HG02798 (cell line): ENCODE measurements at regions not wholly inside any gene's neighbourhood (a gene's known extent, or its start where the extent isn't known, plus 50 kb on each side); places are given as distances from the start of the nearest gene placed in this dataset.

ENCODE experiments used
- ATAC-seq: cut with Tn5 transposase; IDR thresholded peaks from one replicate; pipeline ENCODE4 v1.9.1; 2021; ENCODE audit warnings: mild to moderate bottlenecking; ENCODE audit not compliant: unreplicated experiment, poor library complexity

DNA sequence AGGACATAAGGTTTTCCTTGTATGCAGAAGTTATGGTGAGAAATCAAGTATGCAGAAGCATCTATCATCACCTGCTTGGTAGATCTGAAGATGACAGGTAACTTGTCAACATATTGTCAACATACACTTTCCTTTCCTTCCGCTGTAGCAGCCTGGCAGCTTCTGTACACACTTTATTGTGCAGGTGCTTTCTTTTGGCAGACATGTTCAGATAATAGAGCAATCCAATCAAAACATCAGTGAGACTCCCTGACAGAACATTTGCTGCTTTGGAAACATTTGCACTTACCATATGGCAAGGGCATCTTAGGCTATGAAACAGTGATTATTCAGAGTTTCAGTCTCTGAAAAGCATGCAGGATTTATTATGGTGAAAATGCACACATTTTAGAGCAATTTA lies 161.1 kb upstream of the CDH12 start:
- ATAC-seq, result no peak

- ATAC-seq, result no peak
Observed at GRCh38 chr5:23013395-23013998, 160.4 kb upstream of the CDH12 start.

DNA sequence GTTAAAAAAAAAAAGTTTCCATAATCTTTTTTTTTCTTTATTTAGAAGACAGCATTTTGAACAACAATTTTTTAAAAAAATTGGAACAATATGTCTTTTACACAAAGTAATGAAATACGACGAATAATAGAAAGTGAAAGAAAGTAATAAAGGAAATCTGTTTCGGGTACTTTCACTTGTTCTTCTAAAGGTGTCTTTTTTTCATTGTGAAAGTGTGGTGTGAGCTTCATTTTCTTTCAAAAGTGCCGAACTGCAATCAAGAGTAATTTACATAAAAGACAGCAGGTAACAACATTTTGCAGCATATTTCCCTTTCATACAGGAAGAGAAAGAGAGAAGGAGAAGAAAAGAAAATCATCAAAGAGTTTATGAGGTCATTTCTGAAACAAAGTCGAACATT lies 159.7 kb upstream of the CDH12 start:
- no peak for ATAC-seq

DNA sequence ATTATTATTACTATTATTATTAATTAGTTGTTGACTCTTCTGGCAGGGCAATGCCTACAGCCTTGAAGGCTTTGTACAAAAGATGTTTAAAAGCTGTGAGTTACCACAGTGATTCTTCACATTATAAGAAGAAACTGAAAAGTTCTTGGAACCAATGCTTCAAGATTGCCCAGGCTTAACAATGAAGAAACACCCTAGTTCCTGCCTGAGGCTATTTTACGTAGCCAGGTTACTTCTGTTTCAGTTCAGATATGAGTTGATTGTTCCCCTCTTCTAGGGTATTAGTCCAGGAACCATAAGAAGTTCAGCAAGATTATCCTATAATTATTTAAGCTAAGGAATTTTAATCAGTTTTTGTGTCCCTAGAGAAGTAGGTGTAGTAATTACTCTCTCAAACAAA lies 154.6 kb upstream of the CDH12 start:
- ATAC-seq, result no peak

- no peak for ATAC-seq
Observed at GRCh38 chr5:23007236-23007635, 154.1 kb upstream of the CDH12 start.

GRCh38 chr5:23001120-23001519 lies 148.0 kb upstream of the CDH12 start:
- ATAC-seq, result no peak

- ATAC-seq, result no peak
Observed at GRCh38 chr5:22998774-22999173, 145.6 kb upstream of the CDH12 start.

- no peak for ATAC-seq
Observed at GRCh38 chr5:22998362-22998761, 145.2 kb upstream of the CDH12 start.

DNA sequence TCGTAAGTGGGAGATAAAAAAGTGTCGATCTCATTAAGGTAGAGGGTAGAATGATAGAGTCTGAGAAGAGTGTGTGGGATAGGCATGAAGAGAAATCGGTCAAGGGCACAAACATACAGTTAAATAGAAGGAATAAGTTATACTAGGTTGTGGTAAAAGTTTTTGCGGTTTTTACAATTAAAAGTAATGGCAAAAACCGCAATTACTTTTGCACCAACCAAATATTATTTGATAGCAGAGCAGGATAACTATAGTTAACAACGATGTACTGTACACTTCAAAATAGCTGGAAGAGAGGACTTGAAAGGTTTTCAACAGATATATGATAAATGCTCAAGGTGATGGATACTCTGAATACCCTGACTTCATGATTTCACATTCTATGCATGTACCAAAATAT lies 135.8 kb upstream of the CDH12 start:
- no peak for ATAC-seq

DNA sequence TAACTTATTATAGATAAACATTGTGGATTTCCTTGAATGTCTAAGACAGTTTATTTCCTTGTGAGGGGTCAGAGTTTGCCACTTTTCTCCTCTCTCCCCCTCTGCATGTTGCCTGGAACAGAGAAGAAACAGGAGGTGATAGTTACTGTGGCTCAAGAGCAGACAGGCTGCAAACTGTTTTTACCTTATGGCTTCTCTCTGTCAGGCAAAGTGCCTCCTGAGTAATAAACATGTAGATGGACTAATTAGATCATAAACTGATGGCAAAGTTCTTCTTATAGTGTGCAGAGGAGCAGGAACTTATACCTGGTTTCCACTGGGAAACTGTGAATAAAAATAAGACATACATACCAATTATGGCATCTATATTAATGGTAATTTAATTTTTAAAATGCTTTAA lies 133.1 kb upstream of the CDH12 start:
- no peak for ATAC-seq

DNA sequence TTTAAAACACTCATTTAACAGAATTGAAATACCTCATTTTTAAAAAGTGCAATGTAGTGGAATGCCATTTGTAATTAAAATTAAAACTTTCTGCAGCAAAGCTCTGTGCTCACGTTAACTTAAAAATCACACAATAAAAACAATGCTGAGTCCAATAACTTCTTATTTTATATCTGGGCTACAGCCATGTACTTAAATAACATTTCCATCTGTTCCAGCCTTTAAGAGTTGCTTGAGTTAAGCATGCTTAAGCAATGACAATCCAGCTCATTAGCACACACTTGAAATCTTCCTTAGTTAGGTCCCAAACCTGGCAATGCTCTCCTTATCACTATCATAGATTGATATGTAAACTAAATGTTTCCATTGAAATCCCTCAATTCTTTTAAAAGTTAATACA lies 132.3 kb upstream of the CDH12 start:
- ATAC-seq, result no peak

GRCh38 chr5:22970956-22971618 lies 117.9 kb upstream of the CDH12 start:
- ATAC-seq, result no peak

- ATAC-seq, result no peak
Observed at GRCh38 chr5:22970491-22970890, 117.3 kb upstream of the CDH12 start.

DNA sequence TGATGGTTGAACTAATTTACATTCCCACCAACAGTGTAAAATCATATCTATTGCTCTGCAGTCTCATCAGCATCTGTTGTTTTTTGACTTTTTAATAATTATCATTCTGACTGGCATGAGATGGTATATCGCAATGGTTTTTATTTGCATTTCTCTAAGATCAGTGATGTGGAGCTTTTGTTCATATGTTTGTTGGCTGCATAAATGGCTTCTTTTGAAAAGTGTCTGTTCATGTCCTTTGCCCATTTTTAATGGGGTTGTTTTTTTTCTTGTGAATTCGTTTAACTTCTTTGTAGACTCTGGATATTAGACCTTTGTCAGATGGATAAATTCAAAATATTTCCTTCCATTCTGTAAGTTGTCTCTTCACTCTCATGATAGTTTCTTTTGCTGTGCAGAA lies 115.2 kb upstream of the CDH12 start:
- no peak for ATAC-seq

DNA sequence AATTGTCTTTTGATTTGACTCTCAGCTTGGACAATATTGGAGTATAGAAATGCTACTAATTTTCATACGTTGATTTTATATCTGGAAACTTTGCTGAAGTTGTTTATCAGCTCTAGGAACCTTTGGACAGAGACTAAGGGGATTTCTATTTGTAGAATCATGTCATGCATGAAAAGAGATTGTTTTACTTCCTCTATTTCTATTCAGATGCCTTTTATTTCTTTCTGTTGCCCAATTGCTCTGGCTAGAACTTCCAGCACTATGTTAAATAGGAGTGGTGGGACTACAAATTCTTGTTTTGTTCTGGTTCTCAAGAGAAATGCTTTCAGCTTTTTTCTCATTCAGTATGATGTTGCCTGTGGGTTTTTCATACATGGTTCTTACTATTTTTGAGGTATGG lies 112.8 kb upstream of the CDH12 start:
- no peak for ATAC-seq

DNA sequence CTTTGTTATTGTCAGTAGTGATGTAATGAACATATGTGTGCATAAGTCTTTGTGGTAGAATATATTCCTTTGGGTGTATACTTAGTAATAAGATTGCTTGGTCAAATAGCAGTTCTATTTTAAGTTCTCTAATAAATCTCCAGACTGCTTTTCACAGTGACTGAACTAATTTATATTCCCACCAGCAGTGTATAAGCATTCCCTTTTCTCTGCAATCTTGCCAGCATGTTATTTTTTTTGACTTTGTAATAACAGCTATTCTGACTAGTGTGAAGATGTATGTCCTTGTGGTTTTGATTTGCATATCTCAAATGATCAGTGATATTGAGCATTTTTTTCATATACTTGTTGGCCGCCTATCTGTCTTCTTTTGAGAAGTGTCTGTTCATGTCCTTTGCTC lies 111.5 kb upstream of the CDH12 start:
- ATAC-seq, result no peak

DNA sequence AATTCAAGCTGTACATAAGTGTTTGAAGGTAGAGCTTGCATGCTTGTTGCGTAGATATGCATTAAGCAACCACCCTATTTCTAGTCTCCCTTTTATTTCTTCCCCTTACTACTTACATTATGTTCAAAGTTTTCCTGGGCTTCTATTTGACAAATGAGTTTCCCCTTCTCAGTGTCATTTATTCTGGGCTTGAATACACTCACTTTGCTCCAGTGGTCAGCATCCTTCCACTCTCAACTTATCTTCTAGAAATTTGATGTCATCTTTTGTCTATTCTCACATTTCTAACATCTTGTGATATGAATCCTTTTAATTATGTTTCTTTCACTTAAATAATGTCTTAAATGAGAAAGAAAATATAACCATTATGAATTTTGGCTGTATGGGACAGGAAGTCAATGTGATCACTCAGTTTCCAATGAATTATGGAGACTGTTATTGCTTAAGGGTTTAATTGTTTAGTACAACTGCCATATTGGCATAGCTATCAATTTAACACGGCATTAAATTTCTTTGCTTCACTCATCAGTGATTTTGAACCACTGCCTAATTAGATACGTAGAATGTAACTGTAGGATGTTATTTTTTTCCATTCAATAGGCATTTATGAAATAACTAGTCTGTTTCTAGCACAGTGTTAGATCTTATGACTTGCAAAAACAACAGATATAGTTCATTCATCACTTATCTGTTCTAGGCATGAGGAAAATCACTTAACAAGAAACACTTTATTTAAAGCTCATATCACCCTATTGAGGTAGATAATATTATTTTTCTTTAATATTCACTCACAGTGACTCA lies 105.5 kb upstream of the CDH12 start:
- ATAC-seq, result no peak

- ATAC-seq, result no peak
Observed at GRCh38 chr5:22947921-22948320, 94.8 kb upstream of the CDH12 start.

DNA sequence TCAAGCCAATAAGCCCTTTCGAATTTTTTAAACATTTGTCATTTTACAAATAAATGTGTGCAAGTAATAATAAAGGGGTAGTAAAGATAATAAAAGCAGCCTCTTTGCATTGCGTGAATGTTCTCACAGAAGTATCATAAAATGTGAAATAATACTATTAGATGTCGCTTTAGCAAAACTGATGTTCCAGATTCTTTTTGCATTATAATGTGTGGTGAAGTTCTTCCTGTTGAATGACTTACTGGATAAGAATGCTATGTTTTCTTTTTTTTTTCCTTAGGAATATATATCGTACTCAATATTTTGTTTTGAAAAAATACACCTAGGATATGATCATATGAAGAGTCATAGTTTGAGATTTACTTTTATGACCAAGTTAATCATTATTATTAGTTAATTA lies 85.2 kb upstream of the CDH12 start:
- ATAC-seq, result no peak

DNA sequence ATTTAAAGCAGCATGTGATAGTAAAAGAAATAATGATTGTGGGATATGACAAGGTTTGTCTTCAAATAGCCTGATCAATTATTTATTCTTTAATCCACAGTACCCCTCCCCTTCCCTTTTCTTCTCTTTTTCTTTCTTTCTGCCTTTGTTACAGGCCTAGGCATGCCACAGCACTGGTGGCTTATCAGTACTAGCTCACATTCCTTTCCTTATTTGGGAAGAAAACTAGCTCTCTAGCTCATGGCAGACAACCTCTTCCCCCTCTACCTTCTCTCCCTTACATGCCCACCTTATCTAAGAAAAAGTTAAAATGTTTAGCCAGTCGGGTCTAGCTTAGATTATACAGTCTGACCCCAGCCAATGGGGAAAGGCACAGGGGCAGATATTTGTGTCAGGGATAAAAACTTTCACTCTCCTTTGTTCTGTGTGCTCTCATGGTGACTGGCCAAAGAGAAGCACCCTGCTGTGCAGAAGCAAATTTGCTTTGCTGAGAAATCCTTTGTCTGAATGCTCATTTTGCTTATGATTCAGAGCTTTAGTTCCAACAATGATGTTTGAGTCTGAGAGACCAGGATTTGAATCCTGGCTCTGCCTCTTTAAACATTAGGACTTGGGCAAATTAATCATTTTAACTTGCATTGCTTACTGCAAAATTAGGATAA lies 75.8 kb upstream of the CDH12 start:
- ATAC-seq, result no peak

DNA sequence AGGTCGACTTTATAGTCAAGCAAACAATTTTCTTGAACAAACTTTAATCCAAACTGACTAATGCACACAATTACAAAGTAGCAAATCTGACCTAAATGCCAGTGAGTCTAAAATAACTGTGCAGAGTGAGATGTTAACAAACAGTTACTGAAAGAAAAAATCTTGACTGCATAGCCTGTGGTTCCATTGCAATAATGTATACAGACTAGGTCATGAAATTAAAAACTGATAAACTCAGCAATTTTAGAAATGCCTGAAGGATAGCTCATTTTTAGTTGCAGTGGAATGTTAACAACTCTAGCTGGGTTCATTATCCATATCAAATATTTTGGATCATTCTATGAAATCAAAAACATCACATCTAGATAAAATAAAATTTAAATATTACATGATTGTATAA lies 73.4 kb upstream of the CDH12 start:
- no peak for ATAC-seq
